HEK293 (cell line): ENCODE measurements at regions not wholly inside any gene's neighbourhood (a gene's known extent, or its start where the extent isn't known, plus 50 kb on each side); places are given as distances from the start of the nearest gene placed in this dataset.
A peak's percentile ranks its signal among the peaks of the same experiment; 100 is the strongest.

ENCODE experiments used
- HOXC10 ChIP-seq: sonication (generic); formaldehyde crosslinking; IDR thresholded peaks from 2 replicates; pipeline ENCODE4 v1.8.1; 2023; ENCODE audit warnings: mild to moderate bottlenecking, missing genetic modification reagents
- HOXD13 ChIP-seq: sonication (generic); formaldehyde crosslinking; IDR thresholded peaks from 2 replicates; pipeline ENCODE4 v1.8.0; 2022; ENCODE audit warnings: missing genetic modification reagents, borderline replicate concordance
- KLF16 ChIP-seq: fragments of 450-650 bp; formaldehyde crosslinking; IDR thresholded peaks from 2 replicates; pipeline ENCODE4 v1.5.1; 2017; ENCODE audit warnings: missing biosample characterization, missing genetic modification characterization
- MZF1 ChIP-seq: fragments of 450-650 bp; formaldehyde crosslinking; IDR thresholded peaks from 2 replicates; pipeline ENCODE4 v1.5.1; 2017; ENCODE audit warnings: missing biosample characterization, missing genetic modification characterization, borderline replicate concordance
- RBAK ChIP-seq: fragments of 450-650 bp; formaldehyde crosslinking; IDR thresholded peaks from 2 replicates; pipeline ENCODE4 v1.5.1; 2016; ENCODE audit warnings: missing biosample characterization, missing genetic modification characterization
- TRIM28 ChIP-seq: IDR thresholded peaks from 2 replicates; pipeline ENCODE4 v1.6.1; 2011; ENCODE audit warnings: low read length, control low read depth, borderline replicate concordance
- ZBTB17 ChIP-seq: fragments of 450-650 bp; formaldehyde crosslinking; IDR thresholded peaks from 2 replicates; pipeline ENCODE4 v1.5.1; 2016; ENCODE audit warnings: missing biosample characterization, missing genetic modification characterization
- ZBTB7A ChIP-seq: fragments of 450-650 bp; formaldehyde crosslinking; IDR thresholded peaks from 2 replicates; pipeline ENCODE4 v1.5.1; 2016; ENCODE audit warnings: low read depth, missing biosample characterization, missing genetic modification characterization
- ZBTB8A ChIP-seq: fragments of 450-650 bp; formaldehyde crosslinking; IDR thresholded peaks from 2 replicates; pipeline ENCODE4 v1.5.1; 2016; ENCODE audit warnings: missing biosample characterization, missing genetic modification characterization
- ZFP3 ChIP-seq: fragments of 450-650 bp; formaldehyde crosslinking; IDR thresholded peaks from 2 replicates; pipeline ENCODE4 v1.5.1; 2016; ENCODE audit warnings: low read depth, missing biosample characterization, missing genetic modification characterization
- ZFP69B ChIP-seq: fragments of 450-650 bp; formaldehyde crosslinking; IDR thresholded peaks from 2 replicates; pipeline ENCODE4 v1.5.1; 2016; ENCODE audit warnings: missing biosample characterization, missing genetic modification characterization
- ZNF112 ChIP-seq: fragments of 450-650 bp; formaldehyde crosslinking; IDR thresholded peaks from 2 replicates; pipeline ENCODE4 v1.5.0; 2017; ENCODE audit warnings: missing biosample characterization, missing genetic modification characterization
- ZNF138 ChIP-seq: fragments of 450-650 bp; formaldehyde crosslinking; IDR thresholded peaks from 2 replicates; pipeline ENCODE4 v1.5.1; 2016; ENCODE audit warnings: missing biosample characterization, missing genetic modification characterization, borderline replicate concordance
- ZNF19 ChIP-seq: fragments of 450-650 bp; formaldehyde crosslinking; IDR thresholded peaks from 2 replicates; pipeline ENCODE4; 2016; ENCODE audit warnings: missing biosample characterization, missing genetic modification characterization, low read depth
- ZNF2 ChIP-seq: fragments of 450-650 bp; formaldehyde crosslinking; IDR thresholded peaks from 2 replicates; pipeline ENCODE4 v1.5.1; 2016; ENCODE audit warnings: missing biosample characterization, missing genetic modification characterization
- ZNF214 ChIP-seq: fragments of 450-650 bp; formaldehyde crosslinking; IDR thresholded peaks from 2 replicates; pipeline ENCODE4 v1.5.1; 2017; ENCODE audit warnings: missing biosample characterization, mild to moderate bottlenecking, missing genetic modification characterization, borderline replicate concordance
- ZNF24 ChIP-seq: fragments of 450-650 bp; formaldehyde crosslinking; IDR thresholded peaks from 2 replicates; pipeline ENCODE4 v1.5.1; 2016; ENCODE audit warnings: missing biosample characterization, missing genetic modification characterization
- ZNF248 ChIP-seq: fragments of 450-650 bp; formaldehyde crosslinking; IDR thresholded peaks from 2 replicates; pipeline ENCODE4 v1.5.1; 2017; ENCODE audit warnings: missing biosample characterization, missing genetic modification characterization
- ZNF394 ChIP-seq: fragments of 450-650 bp; formaldehyde crosslinking; IDR thresholded peaks from 2 replicates; pipeline ENCODE4 v1.5.1; 2016; ENCODE audit warnings: missing biosample characterization, missing genetic modification characterization, mild to moderate bottlenecking, moderate library complexity, borderline replicate concordance
- ZNF423 ChIP-seq: fragments of 450-650 bp; formaldehyde crosslinking; IDR thresholded peaks from 2 replicates; pipeline ENCODE4 v1.5.1; 2016; ENCODE audit warnings: missing biosample characterization, missing genetic modification characterization
- ZNF433 ChIP-seq: fragments of 450-650 bp; formaldehyde crosslinking; IDR thresholded peaks from 2 replicates; pipeline ENCODE4 v1.5.1; 2016; ENCODE audit warnings: missing biosample characterization, missing genetic modification characterization, low read depth
- ZNF510 ChIP-seq: fragments of 450-650 bp; formaldehyde crosslinking; IDR thresholded peaks from 2 replicates; pipeline ENCODE4 v1.5.1; 2018; ENCODE audit warnings: mild to moderate bottlenecking, missing genetic modification characterization, missing biosample characterization; ENCODE audit not compliant: insufficient replicate concordance
- ZNF555 ChIP-seq: fragments of 450-650 bp; formaldehyde crosslinking; conservative IDR thresholded peaks from 2 replicates; pipeline ENCODE4 v1.5.1; 2017; ENCODE audit warnings: missing biosample characterization, mild to moderate bottlenecking, missing genetic modification characterization, inconsistent platforms
- ZNF558 ChIP-seq: fragments of 450-650 bp; formaldehyde crosslinking; IDR thresholded peaks from 2 replicates; pipeline ENCODE4 v1.5.1; 2016; ENCODE audit warnings: missing biosample characterization, missing genetic modification characterization
- ZNF560 ChIP-seq: fragments of 450-650 bp; formaldehyde crosslinking; IDR thresholded peaks from 2 replicates; pipeline ENCODE4 v1.5.1; 2017; ENCODE audit warnings: missing biosample characterization, missing genetic modification characterization, borderline replicate concordance
- ZNF654 ChIP-seq: fragments of 450-650 bp; formaldehyde crosslinking; IDR thresholded peaks from 2 replicates; pipeline ENCODE4 v1.5.1; 2016; ENCODE audit warnings: low read depth, missing biosample characterization, missing genetic modification characterization
- ZNF76 ChIP-seq: fragments of 450-650 bp; formaldehyde crosslinking; IDR thresholded peaks from 2 replicates; pipeline ENCODE4; 2016; ENCODE audit warnings: low read depth, missing biosample characterization, missing genetic modification characterization, borderline replicate concordance
- ZNF776 ChIP-seq: fragments of 450-650 bp; formaldehyde crosslinking; IDR thresholded peaks from 2 replicates; pipeline ENCODE4 v1.5.0; 2017; ENCODE audit warnings: missing biosample characterization, missing genetic modification characterization, borderline replicate concordance
- ZSCAN16 ChIP-seq: fragments of 450-650 bp; formaldehyde crosslinking; IDR thresholded peaks from 2 replicates; pipeline ENCODE4 v1.5.1; 2016; ENCODE audit warnings: missing biosample characterization, missing genetic modification characterization
- ZSCAN30 ChIP-seq: fragments of 450-650 bp; IDR thresholded peaks from 2 replicates; pipeline ENCODE4 v1.5.1; 2018; ENCODE audit warnings: missing biosample characterization, mild to moderate bottlenecking, missing genetic modification characterization, moderate library complexity
- TF ChIP-seq, protein P1 (sequence below): fragments of 450-650 bp; formaldehyde crosslinking; IDR thresholded peaks from 2 replicates; pipeline ENCODE4 v1.5.1; 2017; ENCODE audit warnings: missing biosample characterization, missing genetic modification characterization
- TF ChIP-seq, protein P2 (sequence below): fragments of 450-650 bp; formaldehyde crosslinking; IDR thresholded peaks from 2 replicates; pipeline ENCODE4 v1.5.1; 2016; ENCODE audit warnings: missing biosample characterization, missing genetic modification characterization
- TF ChIP-seq, protein P3 (sequence below): fragments of 450-650 bp; formaldehyde crosslinking; IDR thresholded peaks from 2 replicates; pipeline ENCODE4 v1.5.1; 2016; ENCODE audit warnings: missing biosample characterization, missing genetic modification characterization
- TF ChIP-seq, protein P4 (sequence below): fragments of 450-650 bp; formaldehyde crosslinking; IDR thresholded peaks from 2 replicates; pipeline ENCODE4 v1.5.1; 2016; ENCODE audit warnings: missing biosample characterization, missing genetic modification characterization
- TF ChIP-seq, protein P5 (sequence below): fragments of 450-650 bp; formaldehyde crosslinking; IDR thresholded peaks from 2 replicates; pipeline ENCODE4 v1.5.1; 2016; ENCODE audit warnings: missing biosample characterization, missing genetic modification characterization

DNA sequence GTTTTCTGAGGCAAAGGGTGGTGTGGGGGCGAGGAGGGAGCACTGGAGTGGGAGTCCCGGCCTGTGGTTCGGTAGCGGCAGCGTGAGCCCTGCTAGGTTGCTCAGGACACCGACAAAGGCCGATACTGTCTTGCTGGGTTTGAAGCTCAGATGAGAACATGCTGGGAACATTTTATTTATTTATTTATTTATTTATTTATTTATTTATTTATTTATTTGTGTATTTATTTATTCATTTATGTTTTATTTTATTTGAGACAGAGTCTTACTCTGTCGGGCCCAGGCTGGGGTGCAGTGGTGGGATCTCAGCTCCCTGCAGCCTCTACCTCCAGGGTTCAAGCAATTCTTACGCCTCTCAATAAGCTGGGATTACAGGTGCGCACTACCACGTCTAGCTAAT lies 117.9 kb upstream of the GSE1 start (continued):
- TF ChIP-seq ZNF558 (tag by site-specific recombination): peak; percentile 78
- no peak for TF ChIP-seq ZNF2 (tag by site-specific recombination)
- no peak for TF ChIP-seq ZNF76
- TF ChIP-seq, protein P1, sequence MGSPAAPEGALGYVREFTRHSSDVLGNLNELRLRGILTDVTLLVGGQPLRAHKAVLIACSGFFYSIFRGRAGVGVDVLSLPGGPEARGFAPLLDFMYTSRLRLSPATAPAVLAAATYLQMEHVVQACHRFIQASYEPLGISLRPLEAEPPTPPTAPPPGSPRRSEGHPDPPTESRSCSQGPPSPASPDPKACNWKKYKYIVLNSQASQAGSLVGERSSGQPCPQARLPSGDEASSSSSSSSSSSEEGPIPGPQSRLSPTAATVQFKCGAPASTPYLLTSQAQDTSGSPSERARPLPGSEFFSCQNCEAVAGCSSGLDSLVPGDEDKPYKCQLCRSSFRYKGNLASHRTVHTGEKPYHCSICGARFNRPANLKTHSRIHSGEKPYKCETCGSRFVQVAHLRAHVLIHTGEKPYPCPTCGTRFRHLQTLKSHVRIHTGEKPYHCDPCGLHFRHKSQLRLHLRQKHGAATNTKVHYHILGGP (tag by site-specific recombination): no peak
- TF ChIP-seq HOXD13 (CRISPR knock-in tag): no peak
- peak; percentile 77 for TF ChIP-seq ZNF433 (tag by site-specific recombination)
- TF ChIP-seq, protein P2, sequence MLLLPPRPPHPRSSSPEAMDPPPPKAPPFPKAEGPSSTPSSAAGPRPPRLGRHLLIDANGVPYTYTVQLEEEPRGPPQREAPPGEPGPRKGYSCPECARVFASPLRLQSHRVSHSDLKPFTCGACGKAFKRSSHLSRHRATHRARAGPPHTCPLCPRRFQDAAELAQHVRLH: 0 out of 2 replicates have a peak, but pooled peaks have one; percentile 69
- peak; percentile 97 for TF ChIP-seq ZNF394 (tag by site-specific recombination)
- peak; percentile 79; the same call in 1 of the 2 replicates for TF ChIP-seq ZNF560 (tag by site-specific recombination)
- TF ChIP-seq ZNF112 (tag by site-specific recombination): no peak
- TF ChIP-seq ZNF138 (tag by site-specific recombination): peak; percentile 93; the same call in 1 of the 2 replicates
- no peak; the same call in 1 of the 2 replicates for TF ChIP-seq ZNF654 (tag by site-specific recombination)
- no peak for TF ChIP-seq ZNF248 (tag by site-specific recombination)
- TF ChIP-seq ZNF24: no peak
- TF ChIP-seq HOXC10 (CRISPR knock-in tag): no peak
- 0 out of 2 replicates have a peak, but pooled peaks have one; percentile 62 for TF ChIP-seq ZNF19 (tag by site-specific recombination)
- no peak for TF ChIP-seq KLF16 (tag by site-specific recombination)
- TF ChIP-seq ZNF776 (tag by site-specific recombination): no peak
- TF ChIP-seq ZBTB17 (tag by site-specific recombination): no peak
- TF ChIP-seq, protein P3, sequence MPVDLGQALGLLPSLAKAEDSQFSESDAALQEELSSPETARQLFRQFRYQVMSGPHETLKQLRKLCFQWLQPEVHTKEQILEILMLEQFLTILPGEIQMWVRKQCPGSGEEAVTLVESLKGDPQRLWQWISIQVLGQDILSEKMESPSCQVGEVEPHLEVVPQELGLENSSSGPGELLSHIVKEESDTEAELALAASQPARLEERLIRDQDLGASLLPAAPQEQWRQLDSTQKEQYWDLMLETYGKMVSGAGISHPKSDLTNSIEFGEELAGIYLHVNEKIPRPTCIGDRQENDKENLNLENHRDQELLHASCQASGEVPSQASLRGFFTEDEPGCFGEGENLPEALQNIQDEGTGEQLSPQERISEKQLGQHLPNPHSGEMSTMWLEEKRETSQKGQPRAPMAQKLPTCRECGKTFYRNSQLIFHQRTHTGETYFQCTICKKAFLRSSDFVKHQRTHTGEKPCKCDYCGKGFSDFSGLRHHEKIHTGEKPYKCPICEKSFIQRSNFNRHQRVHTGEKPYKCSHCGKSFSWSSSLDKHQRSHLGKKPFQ (tag by site-specific recombination): no peak
- TF ChIP-seq, protein P4, sequence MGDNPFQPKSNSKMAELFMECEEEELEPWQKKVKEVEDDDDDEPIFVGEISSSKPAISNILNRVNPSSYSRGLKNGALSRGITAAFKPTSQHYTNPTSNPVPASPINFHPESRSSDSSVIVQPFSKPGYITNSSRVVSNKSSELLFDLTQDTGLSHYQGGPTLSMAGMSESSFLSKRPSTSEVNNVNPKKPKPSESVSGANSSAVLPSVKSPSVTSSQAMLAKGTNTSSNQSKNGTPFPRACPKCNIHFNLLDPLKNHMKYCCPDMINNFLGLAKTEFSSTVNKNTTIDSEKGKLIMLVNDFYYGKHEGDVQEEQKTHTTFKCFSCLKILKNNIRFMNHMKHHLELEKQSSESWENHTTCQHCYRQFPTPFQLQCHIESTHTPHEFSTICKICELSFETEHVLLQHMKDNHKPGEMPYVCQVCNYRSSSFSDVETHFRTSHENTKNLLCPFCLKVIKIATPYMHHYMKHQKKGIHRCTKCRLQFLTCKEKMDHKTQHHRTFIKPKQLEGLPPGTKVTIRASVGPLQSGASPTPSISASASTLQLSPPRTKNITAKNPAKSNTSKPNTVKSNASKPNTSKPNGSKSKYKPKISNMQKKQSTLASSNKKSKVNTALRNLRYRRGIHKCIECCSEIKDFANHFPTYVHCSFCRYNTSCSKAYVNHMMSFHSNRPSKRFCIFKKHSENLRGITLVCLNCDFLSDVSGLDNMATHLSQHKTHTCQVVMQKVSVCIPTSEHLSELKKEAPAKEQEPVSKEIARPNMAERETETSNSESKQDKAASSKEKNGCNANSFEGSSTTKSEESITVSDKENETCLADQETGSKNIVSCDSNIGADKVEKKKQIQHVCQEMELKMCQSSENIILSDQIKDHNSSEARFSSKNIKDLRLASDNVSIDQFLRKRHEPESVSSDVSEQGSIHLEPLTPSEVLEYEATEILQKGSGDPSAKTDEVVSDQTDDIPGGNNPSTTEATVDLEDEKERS: no peak
- TF ChIP-seq, protein P5, sequence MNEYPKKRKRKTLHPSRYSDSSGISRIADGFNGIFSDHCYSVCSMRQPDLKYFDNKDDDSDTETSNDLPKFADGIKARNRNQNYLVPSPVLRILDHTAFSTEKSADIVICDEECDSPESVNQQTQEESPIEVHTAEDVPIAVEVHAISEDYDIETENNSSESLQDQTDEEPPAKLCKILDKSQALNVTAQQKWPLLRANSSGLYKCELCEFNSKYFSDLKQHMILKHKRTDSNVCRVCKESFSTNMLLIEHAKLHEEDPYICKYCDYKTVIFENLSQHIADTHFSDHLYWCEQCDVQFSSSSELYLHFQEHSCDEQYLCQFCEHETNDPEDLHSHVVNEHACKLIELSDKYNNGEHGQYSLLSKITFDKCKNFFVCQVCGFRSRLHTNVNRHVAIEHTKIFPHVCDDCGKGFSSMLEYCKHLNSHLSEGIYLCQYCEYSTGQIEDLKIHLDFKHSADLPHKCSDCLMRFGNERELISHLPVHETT: no peak
- TF ChIP-seq ZSCAN30: no peak
- peak; percentile 70; the same call in 1 of the 2 replicates for TF ChIP-seq MZF1 (tag by site-specific recombination)
- no peak for TF ChIP-seq ZFP69B (tag by site-specific recombination)
- TF ChIP-seq ZFP3 (tag by site-specific recombination): peak; percentile 63
- peak; percentile 81 for TF ChIP-seq ZBTB8A (tag by site-specific recombination)
- peak; percentile 98 for TF ChIP-seq ZNF555
- TF ChIP-seq ZNF510 (tag by site-specific recombination): peak; percentile 76
- TF ChIP-seq ZBTB7A (tag by site-specific recombination): no peak
- TF ChIP-seq RBAK (tag by site-specific recombination): 0 out of 2 replicates have a peak, but pooled peaks have one; percentile 56
- no peak for TF ChIP-seq ZSCAN16 (tag by site-specific recombination)
- no peak for TF ChIP-seq ZNF423 (tag by site-specific recombination)
- TF ChIP-seq ZNF214 (tag by site-specific recombination): no peak
- no peak for TF ChIP-seq TRIM28
